Loucy (cell line): ENCODE measurements at regions not wholly inside any gene's neighbourhood (a gene's known extent, or its start where the extent isn't known, plus 50 kb on each side); places are given as distances from the start of the nearest gene placed in this dataset.

Experiments used
- EZH2phosphoT487 ChIP-seq: fragments of 200-600 bp; IDR thresholded peaks from 2 replicates; pipeline ENCODE4 v1.6.1; 2018; ENCODE audit warnings: antibody characterized with exemption, mild to moderate bottlenecking, moderate library complexity, borderline replicate concordance
- TF ChIP-seq, protein P1 (sequence below): fragments of 200-600 bp; sonication (generic); conservative IDR thresholded peaks from 2 replicates; pipeline ENCODE4 v1.5.1; 2014; ENCODE audit warnings: mild to moderate bottlenecking, antibody characterized with exemption, low read length

DNA sequence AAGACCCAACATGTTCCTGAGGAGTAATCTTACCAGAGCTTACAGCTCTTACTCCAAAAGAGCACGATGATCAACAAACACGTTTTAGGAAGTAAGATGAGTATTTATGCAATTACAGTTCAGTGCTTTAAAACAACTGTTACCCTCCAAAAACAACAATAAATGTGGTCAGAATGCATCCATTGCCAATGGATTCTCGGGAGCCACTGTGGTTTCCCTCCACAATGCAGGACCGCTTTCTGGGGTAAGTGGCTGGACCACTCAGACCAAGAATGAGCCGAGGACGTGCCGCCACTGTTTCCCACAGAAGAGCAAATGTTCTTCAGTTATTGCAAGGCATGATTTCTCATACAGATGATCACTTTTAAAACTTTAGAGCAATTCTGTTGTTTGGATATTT is 232.3 kb upstream of the MKLN1 start:
- TF ChIP-seq, protein P1, sequence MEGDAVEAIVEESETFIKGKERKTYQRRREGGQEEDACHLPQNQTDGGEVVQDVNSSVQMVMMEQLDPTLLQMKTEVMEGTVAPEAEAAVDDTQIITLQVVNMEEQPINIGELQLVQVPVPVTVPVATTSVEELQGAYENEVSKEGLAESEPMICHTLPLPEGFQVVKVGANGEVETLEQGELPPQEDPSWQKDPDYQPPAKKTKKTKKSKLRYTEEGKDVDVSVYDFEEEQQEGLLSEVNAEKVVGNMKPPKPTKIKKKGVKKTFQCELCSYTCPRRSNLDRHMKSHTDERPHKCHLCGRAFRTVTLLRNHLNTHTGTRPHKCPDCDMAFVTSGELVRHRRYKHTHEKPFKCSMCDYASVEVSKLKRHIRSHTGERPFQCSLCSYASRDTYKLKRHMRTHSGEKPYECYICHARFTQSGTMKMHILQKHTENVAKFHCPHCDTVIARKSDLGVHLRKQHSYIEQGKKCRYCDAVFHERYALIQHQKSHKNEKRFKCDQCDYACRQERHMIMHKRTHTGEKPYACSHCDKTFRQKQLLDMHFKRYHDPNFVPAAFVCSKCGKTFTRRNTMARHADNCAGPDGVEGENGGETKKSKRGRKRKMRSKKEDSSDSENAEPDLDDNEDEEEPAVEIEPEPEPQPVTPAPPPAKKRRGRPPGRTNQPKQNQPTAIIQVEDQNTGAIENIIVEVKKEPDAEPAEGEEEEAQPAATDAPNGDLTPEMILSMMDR, result no peak
- TF ChIP-seq EZH2phosphoT487, result no peak
